GM23248 (cell line): ENCODE measurements at regions not wholly inside any gene's neighbourhood (a gene's known extent, or its start where the extent isn't known, plus 50 kb on each side); places are given as distances from the start of the nearest gene placed in this dataset.
A peak's percentile ranks its signal among the peaks of the same experiment; 100 is the strongest.

Experiments
- DNase-seq: peaks from one replicate; pipeline ENCODE4 v3.0.0-alpha.2; 2015
- H2AFZ ChIP-seq: fragments of 200-600 bp; sonication (generic); 2 replicates; pipeline ENCODE4 v1.6.1; 2016; ENCODE audit warnings: antibody characterized with exemption
- H3F3A ChIP-seq: fragments of 200-600 bp; sonication (generic); 2 replicates; pipeline ENCODE4 v1.6.1; 2016; ENCODE audit warnings: mild to moderate bottlenecking, antibody characterized with exemption, mixed run types; ENCODE audit not compliant: insufficient read depth
- H3K27ac ChIP-seq: fragments of 200-600 bp; sonication (generic); 2 replicates; pipeline ENCODE4 v1.5.1; 2016; ENCODE audit warnings: mild to moderate bottlenecking
- H3K27me3 ChIP-seq: fragments of 200-600 bp; sonication (generic); replicated peaks from 2 replicates; pipeline ENCODE4 v1.6.1; 2016; ENCODE audit warnings: mild to moderate bottlenecking; ENCODE audit not compliant: insufficient read depth
- H3K36me3 ChIP-seq: fragments of 200-600 bp; sonication (generic); 2 replicates; pipeline ENCODE4 v1.6.1; 2016; ENCODE audit warnings: low read depth, mild to moderate bottlenecking
- H3K4me1 ChIP-seq: fragments of 200-600 bp; sonication (generic); 2 replicates; pipeline ENCODE4 v1.6.1; 2016; ENCODE audit warnings: mild to moderate bottlenecking; ENCODE audit not compliant: insufficient read depth
- H3K4me2 ChIP-seq: fragments of 200-600 bp; sonication (generic); one replicate; pipeline ENCODE4 v1.6.1; 2016; ENCODE audit warnings: mild to moderate bottlenecking; ENCODE audit not compliant: unreplicated experiment
- H3K4me3 ChIP-seq: fragments of 200-600 bp; sonication (generic); 2 replicates; pipeline ENCODE4 v1.5.1; 2016; ENCODE audit warnings: mild to moderate bottlenecking
- H3K79me2 ChIP-seq: fragments of 200-600 bp; sonication (generic); 2 replicates; pipeline ENCODE4 v1.6.1; 2016; ENCODE audit warnings: mild to moderate bottlenecking; ENCODE audit not compliant: insufficient read depth
- H3K9ac ChIP-seq: fragments of 200-600 bp; sonication (generic); 2 replicates; pipeline ENCODE4 v1.6.1; 2016; ENCODE audit warnings: mild to moderate bottlenecking
- H3K9me2 ChIP-seq: fragments of 200-600 bp; sonication (generic); 2 replicates; pipeline ENCODE4 v1.6.1; 2016; ENCODE audit warnings: mixed run types, mild to moderate bottlenecking, moderate library complexity; ENCODE audit not compliant: insufficient read depth
- H3K9me3 ChIP-seq: fragments of 200-600 bp; sonication (generic); one replicate; pipeline ENCODE4 v1.6.1; 2017; ENCODE audit warnings: low read depth
- H4K20me1 ChIP-seq: fragments of 200-600 bp; sonication (generic); 2 replicates; pipeline ENCODE4 v1.6.0; 2016; ENCODE audit not compliant: insufficient read depth
- EZH2 ChIP-seq: fragments of 200-600 bp; sonication (generic); IDR thresholded peaks from 2 replicates; pipeline ENCODE4 v1.6.1; 2018; ENCODE audit warnings: antibody characterized with exemption, mild to moderate bottlenecking; ENCODE audit not compliant: insufficient read depth, poor library complexity, severe bottlenecking
- EZH2phosphoT487 ChIP-seq: fragments of 200-600 bp; sonication (generic); IDR thresholded peaks from 2 replicates; pipeline ENCODE4 v1.6.1; 2018; ENCODE audit warnings: antibody characterized with exemption, moderate library complexity, mild to moderate bottlenecking, low read depth; ENCODE audit not compliant: insufficient read depth
- WGBS, 2 experiments: methylation state at CpG; one replicate each; pipeline ENCODE4 v1.1.6; 2015 to 2017; ENCODE audit warnings: low lambda C conversion rate in 2 of 2, low coverage in 1 of 2; ENCODE audit errors: missing lambda C conversion rate in 2 of 2; 5-methylcytosine and 5-hydroxymethylcytosine counted together
- in situ Hi-C: fragments of 300-500 bp; cut with MboI; formaldehyde crosslinking; loops from 2 replicates; pipeline ENCODE4 v1.15.0; 2020

- in situ Hi-C loops = no loop called here
- Histone ChIP-seq H3K27ac (no peak overlapping the region), H3K27me3 (no peaks in the 10 kb centered on the region), H3K4me2 (no peak overlapping the region), H3F3A (peaks cover 8% of the 10 kb centered on the region; the same call in 1 of the 2 replicates), H3K9me3 (no peaks in the 10 kb centered on the region), H2AFZ (no peak overlapping the region), H3K4me1 (peaks cover 25% of the 10 kb centered on the region), H3K36me3 (no peaks in the 10 kb centered on the region), H3K9me2 (no peaks in the 10 kb centered on the region), H4K20me1 (no peaks in the 10 kb centered on the region), H3K4me3 (no peak overlapping the region), H3K9ac (no peak overlapping the region), H3K79me2 (no peaks in the 10 kb centered on the region)
- DNase-seq = no peak
- TF ChIP-seq EZH2 (no peak), EZH2phosphoT487 (no peak)
- WGBS, 2 experiments = 97 to 98% methylated on average over 6 of the region's 6 CpGs
Measured at GRCh38 chr5:173496883-173497255, 119.6 kb downstream of the BOD1 start.

GRCh38 chr5:173496129-173496882, 120.1 kb downstream of the BOD1 start:
- DNase-seq = no peak
- H3K4me3 ChIP-seq = no peak overlapping the region
- H3K9me2 ChIP-seq = no peaks in the 10 kb centered on the region
- H4K20me1 ChIP-seq = no peaks in the 10 kb centered on the region
- no peak overlapping the region for H3K4me2 ChIP-seq
- H3F3A ChIP-seq = peaks cover 8% of the 10 kb centered on the region; the same call in 1 of the 2 replicates
- no peak for TF ChIP-seq EZH2phosphoT487
- TF ChIP-seq EZH2 = no peak
- no peaks in the 10 kb centered on the region for H3K79me2 ChIP-seq
- H3K9ac ChIP-seq = no peak overlapping the region
- no peaks in the 10 kb centered on the region for H3K36me3 ChIP-seq
- in situ Hi-C loops = no loop called here
- no peak overlapping the region for H3K27ac ChIP-seq
- H2AFZ ChIP-seq = no peak overlapping the region
- H3K9me3 ChIP-seq = no peaks in the 10 kb centered on the region
- H3K4me1 ChIP-seq = peaks cover 25% of the 10 kb centered on the region
- H3K27me3 ChIP-seq = no peaks in the 10 kb centered on the region
- WGBS, 2 experiments = 86 to 94% methylated on average over 9 of the region's 9 CpGs

- Histone ChIP-seq H3K4me2 (no peak overlapping the region), H3K79me2 (no peaks in the 10 kb centered on the region), H2AFZ (no peak overlapping the region), H3K4me1 (peaks cover 25% of the 10 kb centered on the region), H3K27me3 (no peaks in the 10 kb centered on the region), H3K4me3 (no peak overlapping the region), H3K9me2 (no peaks in the 10 kb centered on the region), H4K20me1 (no peaks in the 10 kb centered on the region), H3K9ac (no peak overlapping the region), H3K36me3 (no peaks in the 10 kb centered on the region), H3K9me3 (no peaks in the 10 kb centered on the region), H3F3A (peaks cover 8% of the 10 kb centered on the region; the same call in 1 of the 2 replicates), H3K27ac (no peak overlapping the region)
- TF ChIP-seq EZH2 = no peak
- no peak for TF ChIP-seq EZH2phosphoT487
- DNase-seq = peak; percentile 51
- in situ Hi-C loops = no loop called here
- WGBS, 2 experiments = 43 to 47% methylated on average over 3 of the region's 3 CpGs
Measured at GRCh38 chr5:173495225-173495904, 121.1 kb downstream of the BOD1 start.

- Histone ChIP-seq H3K27ac (no peak overlapping the region), H3K9me3 (no peaks in the 10 kb centered on the region), H3K9me2 (no peaks in the 10 kb centered on the region), H3K4me3 (no peak overlapping the region), H3K9ac (no peak overlapping the region), H4K20me1 (no peaks in the 10 kb centered on the region), H3K79me2 (no peaks in the 10 kb centered on the region), H2AFZ (no peak overlapping the region), H3K4me1 (peaks cover 25% of the 10 kb centered on the region), H3F3A (peaks cover 8% of the 10 kb centered on the region; the same call in 1 of the 2 replicates), H3K4me2 (no peak overlapping the region), H3K36me3 (no peaks in the 10 kb centered on the region), H3K27me3 (no peaks in the 10 kb centered on the region)
- in situ Hi-C loops = no loop called here
- DNase-seq = no peak
- 89 to 91% methylated on average over 2 of the region's 2 CpGs for WGBS, 2 experiments
- no peak for TF ChIP-seq EZH2
- no peak for TF ChIP-seq EZH2phosphoT487
Measured at GRCh38 chr5:173494446-173494845, 122.0 kb downstream of the BOD1 start.
